ENCODE measurements at regions not wholly inside any gene's neighbourhood (a gene's known extent, or its start where the extent isn't known, plus 50 kb on each side); places are given as distances from the start of the nearest gene placed in this dataset.

- H3K9me1 ChIP-seq (ENCODE audit: control insufficient read depth, extremely low read depth, insufficient read depth, low read length), result no peaks in the 10 kb centered on the region
- DNase-seq (ENCODE audit: low read depth, low spot score), result no peak
- FAIRE-seq, result no peak
- no peak overlapping the region for H3K4me2 ChIP-seq (ENCODE audit: control insufficient read depth, extremely low read depth, insufficient read depth, low read depth, low read length)
- dilution Hi-C loops (cut with MboI; ENCODE audit: extremely low pct_ligation_motif_present, low sequenced_read_pairs), result no loop called here
- H3K9me3 ChIP-seq (ENCODE audit: control insufficient read depth, low read depth, low read length), result no peaks in the 10 kb centered on the region
- no peak overlapping the region for H3K27ac ChIP-seq (ENCODE audit: control insufficient read depth, insufficient read depth, low read length)
- H3K4me3 ChIP-seq (ENCODE audit: control insufficient read depth in 2 of 3, extremely low read depth in 1 of 3, insufficient read depth in 2 of 3, low read depth in 1 of 3, low read length in 3 of 3), result no peak overlapping the region
- peaks cover 20% of the 10 kb centered on the region for H3K4me1 ChIP-seq (ENCODE audit: control insufficient read depth, extremely low read depth, insufficient read depth, low read length)
- H3K9ac ChIP-seq (ENCODE audit: control insufficient read depth, extremely low read depth, insufficient read depth, low read length), result no peak overlapping the region
- H3K27me3 ChIP-seq (ENCODE audit: control insufficient read depth, extremely low read depth, insufficient read depth, low read length), result peaks cover 7% of the 10 kb centered on the region
- TF ChIP-seq EZH2 (IDR thresholded peaks at IDR 0.05; ENCODE audit: low read length) (no peak), CTCF (optimal IDR thresholded peaks at IDR 0.05 in 1 of 3, IDR thresholded peaks at IDR 0.05 in 1 of 3, conservative IDR thresholded peaks at IDR 0.05 in 1 of 3; ENCODE audit: extremely low read depth in 1 of 3, insufficient read depth in 2 of 3, low read length in 3 of 3) (no peak)
- H3K79me2 ChIP-seq (ENCODE audit: control insufficient read depth, insufficient read depth, low read length), result no peaks in the 10 kb centered on the region
- H2AFZ ChIP-seq (ENCODE audit: control insufficient read depth, low read length), result no peak overlapping the region
- H4K20me1 ChIP-seq (ENCODE audit: control insufficient read depth, extremely low read depth, insufficient read depth, low read length), result no peaks in the 10 kb centered on the region
- H3K36me3 ChIP-seq (ENCODE audit: control insufficient read depth in 2 of 2, extremely low read depth in 1 of 2, insufficient read depth in 2 of 2, low read length in 2 of 2), result no peaks in the 10 kb centered on the region
These were observed 97.0 kb upstream of the KCNG1 start for GRCh38 chr20:51119914-51120313.

GRCh38 chr20:51118985-51119527, 96.1 kb upstream of the KCNG1 start:
- Histone ChIP-seq H3K9ac (ENCODE audit: control insufficient read depth, extremely low read depth, insufficient read depth, low read length) (no peak overlapping the region), H3K79me2 (ENCODE audit: control insufficient read depth, insufficient read depth, low read length) (no peaks in the 10 kb centered on the region), H3K27ac (ENCODE audit: control insufficient read depth, insufficient read depth, low read length) (no peak overlapping the region), H3K36me3 (ENCODE audit: control insufficient read depth in 2 of 2, extremely low read depth in 1 of 2, insufficient read depth in 2 of 2, low read length in 2 of 2) (no peaks in the 10 kb centered on the region), H2AFZ (ENCODE audit: control insufficient read depth, low read length) (no peak overlapping the region), H3K9me1 (ENCODE audit: control insufficient read depth, extremely low read depth, insufficient read depth, low read length) (no peaks in the 10 kb centered on the region), H3K27me3 (ENCODE audit: control insufficient read depth, extremely low read depth, insufficient read depth, low read length) (peaks cover 7% of the 10 kb centered on the region), H3K4me1 (ENCODE audit: control insufficient read depth, extremely low read depth, insufficient read depth, low read length) (peaks cover 20% of the 10 kb centered on the region), H3K4me3 (ENCODE audit: control insufficient read depth in 2 of 3, extremely low read depth in 1 of 3, insufficient read depth in 2 of 3, low read depth in 1 of 3, low read length in 3 of 3) (no peak overlapping the region), H3K4me2 (ENCODE audit: control insufficient read depth, extremely low read depth, insufficient read depth, low read depth, low read length) (no peak overlapping the region), H4K20me1 (ENCODE audit: control insufficient read depth, extremely low read depth, insufficient read depth, low read length) (no peaks in the 10 kb centered on the region), H3K9me3 (ENCODE audit: control insufficient read depth, low read depth, low read length) (no peaks in the 10 kb centered on the region)
- TF ChIP-seq CTCF (optimal IDR thresholded peaks at IDR 0.05 in 1 of 3, IDR thresholded peaks at IDR 0.05 in 1 of 3, conservative IDR thresholded peaks at IDR 0.05 in 1 of 3; ENCODE audit: extremely low read depth in 1 of 3, insufficient read depth in 2 of 3, low read length in 3 of 3), result no peak
- no peak for TF ChIP-seq EZH2 (IDR thresholded peaks at IDR 0.05; ENCODE audit: low read length)
- dilution Hi-C loops (cut with MboI; ENCODE audit: extremely low pct_ligation_motif_present, low sequenced_read_pairs), result no loop called here
- FAIRE-seq (no peak), DNase-seq (ENCODE audit: low read depth, low spot score) (no peak)
